ENCODE measurements at regions not wholly inside any gene's neighbourhood (a gene's known extent, or its start where the extent isn't known, plus 50 kb on each side); places are given as distances from the start of the nearest gene placed in this dataset.
A peak's percentile ranks its signal among the peaks of the same experiment; 100 is the strongest.

DNA sequence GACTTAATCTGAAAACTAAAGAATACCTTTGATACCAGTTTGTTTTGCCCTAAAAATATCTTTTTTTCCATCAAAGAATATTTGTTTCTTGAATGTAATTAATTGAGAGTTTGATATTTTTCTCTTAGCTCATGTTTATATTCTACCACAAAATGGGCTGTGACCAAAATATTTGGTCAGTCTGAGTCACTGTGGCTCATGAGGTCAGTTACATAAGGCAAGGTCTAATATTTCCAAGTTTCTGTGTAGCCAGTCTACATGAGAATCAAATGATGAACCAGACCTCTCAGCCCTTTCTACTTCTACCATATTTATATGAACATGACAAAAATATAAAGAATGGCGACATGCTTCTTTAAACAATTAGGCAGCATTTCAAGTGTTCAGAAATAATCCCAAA lies 83.0 kb upstream of the IVNS1ABP start:
- Histone ChIP-seq H3K27me3 (ENCODE audit: control insufficient read depth in 1 of 2, insufficient read depth in 2 of 2, low read length in 2 of 2) (no peaks in the 10 kb centered on the region), H3K4me1 (ENCODE audit: control insufficient read depth in 2 of 2, insufficient read depth in 2 of 2, low read length in 1 of 2) (peaks cover 0 to 3% of the 10 kb centered on the region in 2 donors), H3K4me3 (ENCODE audit: low read depth in 1 of 2, low read length in 2 of 2) (no peak overlapping the region), H3K36me3 (ENCODE audit: control insufficient read depth in 2 of 2, insufficient read depth in 2 of 2, low read length in 1 of 2) (no peaks in the 10 kb centered on the region), H3K9me3 (ENCODE audit: control insufficient read depth in 2 of 2, insufficient read depth in 1 of 2, low read depth in 1 of 2, low read length in 1 of 2) (no peaks in the 10 kb centered on the region), H3K27ac (ENCODE audit: low read depth in 2 of 2, low read length in 1 of 2) (no peak overlapping the region)
- 80 to 91% methylated on average over 1 of the region's 1 CpG for WGBS, 2 donors

DNA sequence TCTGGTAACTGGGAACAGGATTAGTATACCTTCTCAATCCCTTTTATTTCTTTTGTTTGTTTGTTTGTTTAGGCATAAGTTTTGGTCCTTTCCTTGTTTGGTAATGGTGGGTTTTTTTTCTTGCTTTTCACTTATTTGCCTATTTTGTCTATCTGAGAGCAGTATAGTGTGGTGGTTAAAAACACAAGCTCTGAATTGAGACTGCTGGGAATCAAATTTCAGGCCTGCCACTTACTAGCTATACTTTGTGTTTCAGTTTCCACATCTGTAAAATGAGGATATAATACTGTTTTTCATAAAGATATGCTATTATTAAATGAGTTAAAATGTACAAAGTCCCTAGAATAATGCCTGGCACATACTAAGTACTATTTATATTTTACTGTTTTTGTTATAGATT lies 81.6 kb upstream of the IVNS1ABP start:
- H3K4me3 ChIP-seq (ENCODE audit: low read depth in 1 of 2, low read length in 2 of 2), result no peak overlapping the region
- no peaks in the 10 kb centered on the region for H3K27me3 ChIP-seq (ENCODE audit: control insufficient read depth in 1 of 2, insufficient read depth in 2 of 2, low read length in 2 of 2)
- no peaks in the 10 kb centered on the region for H3K9me3 ChIP-seq (ENCODE audit: control insufficient read depth in 2 of 2, insufficient read depth in 1 of 2, low read depth in 1 of 2, low read length in 1 of 2)
- H3K4me1 ChIP-seq (ENCODE audit: control insufficient read depth in 2 of 2, insufficient read depth in 2 of 2, low read length in 1 of 2), result peaks cover 0 to 3% of the 10 kb centered on the region in 2 donors
- H3K36me3 ChIP-seq (ENCODE audit: control insufficient read depth in 2 of 2, insufficient read depth in 2 of 2, low read length in 1 of 2), result no peaks in the 10 kb centered on the region
- H3K27ac ChIP-seq (ENCODE audit: low read depth in 2 of 2, low read length in 1 of 2), result no peak overlapping the region

DNA sequence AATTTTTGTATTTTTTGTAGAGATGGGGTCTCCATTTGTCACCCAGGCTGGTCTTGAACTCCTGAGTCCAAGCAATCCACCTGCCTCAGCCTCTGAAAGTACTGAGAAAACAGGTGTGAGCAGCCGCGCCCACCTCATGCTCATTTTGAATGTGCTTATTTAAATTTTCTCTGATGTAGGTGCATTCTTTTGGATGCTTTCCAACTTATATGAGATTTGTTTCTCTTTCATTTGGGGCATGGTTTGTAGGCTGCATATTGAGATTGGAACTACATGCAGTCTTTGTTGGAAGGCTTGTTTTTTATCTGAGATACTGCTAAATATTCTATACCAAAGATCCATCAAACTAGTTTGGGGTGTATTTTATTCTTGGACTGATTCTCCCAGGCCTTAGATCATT lies 81.0 kb upstream of the IVNS1ABP start:
- Histone ChIP-seq H3K4me3 (ENCODE audit: low read depth in 1 of 2, low read length in 2 of 2) (no peak overlapping the region), H3K36me3 (ENCODE audit: control insufficient read depth in 2 of 2, insufficient read depth in 2 of 2, low read length in 1 of 2) (no peaks in the 10 kb centered on the region), H3K4me1 (ENCODE audit: control insufficient read depth in 2 of 2, insufficient read depth in 2 of 2, low read length in 1 of 2) (peaks cover 0 to 3% of the 10 kb centered on the region in 2 donors), H3K27ac (ENCODE audit: low read depth in 2 of 2, low read length in 1 of 2) (no peak overlapping the region), H3K9me3 (ENCODE audit: control insufficient read depth in 2 of 2, insufficient read depth in 1 of 2, low read depth in 1 of 2, low read length in 1 of 2) (no peaks in the 10 kb centered on the region), H3K27me3 (ENCODE audit: control insufficient read depth in 1 of 2, insufficient read depth in 2 of 2, low read length in 2 of 2) (no peaks in the 10 kb centered on the region)
- 92 to 93% methylated on average over 2 of the region's 2 CpGs for WGBS, 2 donors

DNA sequence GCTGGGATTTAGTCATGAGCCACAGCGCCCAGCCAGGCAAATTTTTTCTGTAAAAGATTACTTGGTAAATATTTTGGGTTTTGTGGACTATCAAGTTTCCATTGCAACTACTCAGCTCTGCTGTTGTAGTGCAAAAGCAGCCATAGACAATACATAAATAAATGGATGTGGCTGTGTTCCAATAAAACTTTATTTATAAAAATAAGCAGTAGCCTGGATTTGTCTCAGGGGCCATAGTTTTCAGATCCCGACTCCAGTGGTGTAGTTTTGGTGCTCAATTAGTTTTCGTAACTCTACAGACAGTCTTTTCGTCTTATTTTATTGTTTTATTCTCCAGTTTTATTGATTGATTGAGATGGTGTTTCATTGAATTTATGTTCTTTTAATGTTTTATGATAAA lies 80.1 kb upstream of the IVNS1ABP start:
- H3K27me3 ChIP-seq (ENCODE audit: control insufficient read depth in 1 of 2, insufficient read depth in 2 of 2, low read length in 2 of 2), result no peaks in the 10 kb centered on the region
- H3K4me1 ChIP-seq (ENCODE audit: control insufficient read depth in 2 of 2, insufficient read depth in 2 of 2, low read length in 1 of 2), result peaks cover 0 to 3% of the 10 kb centered on the region in 2 donors
- H3K36me3 ChIP-seq (ENCODE audit: control insufficient read depth in 2 of 2, insufficient read depth in 2 of 2, low read length in 1 of 2), result no peaks in the 10 kb centered on the region
- WGBS, 2 donors, result 98% methylated on average over 4 of the region's 4 CpGs
- H3K27ac ChIP-seq (ENCODE audit: low read depth in 2 of 2, low read length in 1 of 2), result no peak overlapping the region
- no peak overlapping the region for H3K4me3 ChIP-seq (ENCODE audit: low read depth in 1 of 2, low read length in 2 of 2)
- H3K9me3 ChIP-seq (ENCODE audit: control insufficient read depth in 2 of 2, insufficient read depth in 1 of 2, low read depth in 1 of 2, low read length in 1 of 2), result no peaks in the 10 kb centered on the region

DNA sequence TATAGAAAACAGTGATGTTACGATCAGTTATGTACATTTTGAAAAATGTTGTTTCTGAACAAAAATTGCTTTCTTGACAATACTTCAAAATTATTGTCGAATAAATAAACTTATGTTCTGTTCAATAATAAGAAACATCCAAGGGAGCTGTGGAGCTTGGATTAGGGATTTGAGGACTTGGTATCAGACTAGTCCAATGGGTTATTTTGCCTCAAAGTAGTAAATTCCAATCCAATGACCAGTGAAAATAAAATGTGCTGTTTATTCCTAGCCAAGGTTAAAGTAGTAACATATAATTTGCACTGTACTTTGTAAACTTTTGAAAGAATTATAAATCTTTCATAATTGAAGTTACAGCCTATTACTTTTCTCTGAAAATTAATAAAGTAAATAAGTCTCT lies 79.1 kb upstream of the IVNS1ABP start:
- no peak overlapping the region for H3K4me3 ChIP-seq (ENCODE audit: low read depth in 1 of 2, low read length in 2 of 2)
- no peaks in the 10 kb centered on the region for H3K36me3 ChIP-seq (ENCODE audit: control insufficient read depth in 2 of 2, insufficient read depth in 2 of 2, low read length in 1 of 2)
- no peaks in the 10 kb centered on the region for H3K9me3 ChIP-seq (ENCODE audit: control insufficient read depth in 2 of 2, insufficient read depth in 1 of 2, low read depth in 1 of 2, low read length in 1 of 2)
- H3K27ac ChIP-seq (ENCODE audit: low read depth in 2 of 2, low read length in 1 of 2), result no peak overlapping the region
- H3K4me1 ChIP-seq (ENCODE audit: control insufficient read depth in 2 of 2, insufficient read depth in 2 of 2, low read length in 1 of 2), result peaks cover 0 to 3% of the 10 kb centered on the region in 2 donors
- H3K27me3 ChIP-seq (ENCODE audit: control insufficient read depth in 1 of 2, insufficient read depth in 2 of 2, low read length in 2 of 2), result no peaks in the 10 kb centered on the region
- 93 to 98% methylated on average over 2 of the region's 2 CpGs for WGBS, 2 donors

DNA sequence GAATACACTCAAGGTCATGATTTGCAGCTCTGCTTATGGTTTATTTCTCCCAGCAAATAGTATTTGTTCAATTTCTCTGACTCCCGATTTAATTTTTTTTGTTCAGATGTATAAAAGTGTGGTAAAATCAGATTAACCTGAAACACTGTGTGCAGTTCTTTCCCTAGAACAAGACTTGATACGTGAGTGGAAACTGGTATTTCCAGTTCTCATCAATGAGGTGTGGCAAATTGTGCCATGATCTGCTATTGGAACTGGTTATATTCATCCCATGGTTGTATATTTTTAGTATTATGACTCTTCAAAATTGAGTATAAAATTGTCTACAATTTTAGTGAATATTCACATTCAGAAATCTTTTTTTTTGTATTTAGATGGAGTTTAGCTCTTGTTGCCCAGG lies 76.8 kb upstream of the IVNS1ABP start:
- H3K9me3 ChIP-seq (ENCODE audit: control insufficient read depth in 2 of 2, insufficient read depth in 1 of 2, low read depth in 1 of 2, low read length in 1 of 2), result no peaks in the 10 kb centered on the region
- H3K4me1 ChIP-seq (ENCODE audit: control insufficient read depth in 2 of 2, insufficient read depth in 2 of 2, low read length in 1 of 2), result no peaks in the 10 kb centered on the region
- no peak overlapping the region for H3K4me3 ChIP-seq (ENCODE audit: low read depth in 1 of 2, low read length in 2 of 2)
- WGBS, 2 donors, result 51 to 53% methylated on average over 2 of the region's 2 CpGs
- H3K36me3 ChIP-seq (ENCODE audit: control insufficient read depth in 2 of 2, insufficient read depth in 2 of 2, low read length in 1 of 2), result no peaks in the 10 kb centered on the region
- no peaks in the 10 kb centered on the region for H3K27me3 ChIP-seq (ENCODE audit: control insufficient read depth in 1 of 2, insufficient read depth in 2 of 2, low read length in 2 of 2)
- peak overlapping the region; percentile 60 to 92 for H3K27ac ChIP-seq (ENCODE audit: low read depth in 2 of 2, low read length in 1 of 2)

DNA sequence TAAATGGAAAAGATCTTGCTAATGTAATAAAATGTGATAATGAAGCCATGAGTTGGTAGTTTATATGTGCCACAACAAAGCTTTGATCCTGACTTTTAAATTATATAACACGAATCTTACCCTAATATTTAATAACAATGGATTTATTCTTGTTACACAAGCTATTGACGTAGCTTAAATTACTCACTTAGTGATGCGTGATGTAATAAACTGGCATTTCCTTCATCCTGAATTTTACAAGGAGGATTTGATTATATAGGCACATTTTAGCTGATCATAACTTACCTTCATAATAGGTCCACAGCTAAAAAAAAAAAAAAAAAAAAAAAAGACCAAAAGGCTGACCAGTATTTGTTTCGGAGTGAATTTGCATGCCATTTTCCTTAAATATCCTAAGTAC lies 76.2 kb upstream of the IVNS1ABP start:
- H3K4me3 ChIP-seq (ENCODE audit: low read depth in 1 of 2, low read length in 2 of 2), result no peak overlapping the region
- no peaks in the 10 kb centered on the region for H3K27me3 ChIP-seq (ENCODE audit: control insufficient read depth in 1 of 2, insufficient read depth in 2 of 2, low read length in 2 of 2)
- no peaks in the 10 kb centered on the region for H3K9me3 ChIP-seq (ENCODE audit: control insufficient read depth in 2 of 2, insufficient read depth in 1 of 2, low read depth in 1 of 2, low read length in 1 of 2)
- H3K36me3 ChIP-seq (ENCODE audit: control insufficient read depth in 2 of 2, insufficient read depth in 2 of 2, low read length in 1 of 2), result no peaks in the 10 kb centered on the region
- WGBS, 2 donors, result 67 to 72% methylated on average over 4 of the region's 4 CpGs
- H3K27ac ChIP-seq (ENCODE audit: low read depth in 2 of 2, low read length in 1 of 2), result peak overlapping the region in 1 of 2 donors; percentile 92
- no peaks in the 10 kb centered on the region for H3K4me1 ChIP-seq (ENCODE audit: control insufficient read depth in 2 of 2, insufficient read depth in 2 of 2, low read length in 1 of 2)

DNA sequence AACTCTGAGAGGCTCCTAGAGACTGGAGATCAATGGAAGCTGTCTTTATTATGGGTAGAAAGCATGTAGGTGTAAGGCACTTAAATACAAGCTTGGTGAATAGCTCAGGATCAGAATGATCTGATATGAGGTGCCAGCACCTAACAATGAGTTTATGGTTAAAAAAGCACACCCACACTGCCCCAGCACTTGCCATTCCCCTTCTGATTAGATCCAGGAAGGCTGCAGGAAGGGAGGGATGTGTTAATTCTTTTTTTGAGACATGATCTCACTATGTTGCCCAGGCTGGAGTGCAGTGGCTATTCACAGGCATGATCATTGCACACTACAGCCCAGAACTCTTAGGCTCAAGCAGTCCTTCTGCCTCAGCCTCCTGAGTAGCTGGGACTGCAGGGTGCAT lies 71.8 kb upstream of the IVNS1ABP start:
- Histone ChIP-seq H3K36me3 (ENCODE audit: control insufficient read depth in 2 of 2, insufficient read depth in 2 of 2, low read length in 1 of 2) (no peaks in the 10 kb centered on the region), H3K27me3 (ENCODE audit: control insufficient read depth in 1 of 2, insufficient read depth in 2 of 2, low read length in 2 of 2) (no peaks in the 10 kb centered on the region), H3K4me1 (ENCODE audit: control insufficient read depth in 2 of 2, insufficient read depth in 2 of 2, low read length in 1 of 2) (no peaks in the 10 kb centered on the region), H3K4me3 (ENCODE audit: low read depth in 1 of 2, low read length in 2 of 2) (no peak overlapping the region), H3K9me3 (ENCODE audit: control insufficient read depth in 2 of 2, insufficient read depth in 1 of 2, low read depth in 1 of 2, low read length in 1 of 2) (no peaks in the 10 kb centered on the region), H3K27ac (ENCODE audit: low read depth in 2 of 2, low read length in 1 of 2) (no peak overlapping the region)

DNA sequence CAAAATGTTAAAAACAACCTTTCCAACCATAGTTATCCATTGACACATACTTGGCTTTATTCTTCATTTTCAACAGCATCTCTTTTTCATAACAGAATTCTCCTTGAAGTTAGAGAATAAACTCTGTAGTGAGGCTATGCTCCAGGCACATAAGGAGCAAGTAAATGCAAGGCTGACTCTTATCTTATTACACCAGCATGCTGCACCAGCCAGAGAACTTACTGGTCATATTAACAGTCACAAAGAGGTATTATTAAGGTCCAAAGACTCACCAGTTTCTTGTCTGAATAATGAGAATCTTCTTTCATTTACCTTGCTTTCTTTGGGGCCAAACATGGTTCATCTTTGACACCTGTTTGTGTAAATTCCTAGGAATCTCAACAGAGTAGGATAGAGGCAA lies 71.3 kb upstream of the IVNS1ABP start:
- Histone ChIP-seq H3K9me3 (ENCODE audit: control insufficient read depth in 2 of 2, insufficient read depth in 1 of 2, low read depth in 1 of 2, low read length in 1 of 2) (no peaks in the 10 kb centered on the region), H3K36me3 (ENCODE audit: control insufficient read depth in 2 of 2, insufficient read depth in 2 of 2, low read length in 1 of 2) (no peaks in the 10 kb centered on the region), H3K27ac (ENCODE audit: low read depth in 2 of 2, low read length in 1 of 2) (no peak overlapping the region), H3K4me1 (ENCODE audit: control insufficient read depth in 2 of 2, insufficient read depth in 2 of 2, low read length in 1 of 2) (no peaks in the 10 kb centered on the region), H3K27me3 (ENCODE audit: control insufficient read depth in 1 of 2, insufficient read depth in 2 of 2, low read length in 2 of 2) (no peaks in the 10 kb centered on the region), H3K4me3 (ENCODE audit: low read depth in 1 of 2, low read length in 2 of 2) (no peak overlapping the region)

DNA sequence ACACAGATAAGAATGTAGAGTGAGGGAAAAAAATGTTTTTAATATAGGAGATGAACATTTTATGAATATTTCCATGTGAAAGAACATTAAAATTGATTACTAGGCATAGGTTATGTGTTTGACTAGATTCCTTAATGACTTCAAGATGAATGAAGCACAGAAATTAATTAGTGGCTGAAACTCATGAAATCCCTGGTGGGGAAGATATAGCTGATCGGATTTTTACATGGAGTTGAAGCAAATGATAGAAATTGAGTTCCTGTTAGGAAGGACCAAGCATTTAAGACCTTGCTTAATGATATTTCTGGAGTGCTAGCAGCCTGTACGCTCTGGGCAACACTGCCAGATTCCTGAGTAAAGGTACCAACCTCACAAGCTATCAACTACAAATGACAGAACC lies 68.9 kb upstream of the IVNS1ABP start:
- Histone ChIP-seq H3K4me3 (ENCODE audit: low read depth in 1 of 2, low read length in 2 of 2) (no peak overlapping the region), H3K27ac (ENCODE audit: low read depth in 2 of 2, low read length in 1 of 2) (no peak overlapping the region), H3K9me3 (ENCODE audit: control insufficient read depth in 2 of 2, insufficient read depth in 1 of 2, low read depth in 1 of 2, low read length in 1 of 2) (no peaks in the 10 kb centered on the region), H3K27me3 (ENCODE audit: control insufficient read depth in 1 of 2, insufficient read depth in 2 of 2, low read length in 2 of 2) (no peaks in the 10 kb centered on the region), H3K4me1 (ENCODE audit: control insufficient read depth in 2 of 2, insufficient read depth in 2 of 2, low read length in 1 of 2) (no peaks in the 10 kb centered on the region), H3K36me3 (ENCODE audit: control insufficient read depth in 2 of 2, insufficient read depth in 2 of 2, low read length in 1 of 2) (no peaks in the 10 kb centered on the region)
- WGBS, 2 donors, result 92 to 98% methylated on average over 2 of the region's 2 CpGs
